ENCODE measurements at regions not wholly inside any gene's neighbourhood (a gene's known extent, or its start where the extent isn't known, plus 50 kb on each side); places are given as distances from the start of the nearest gene placed in this dataset.

- no peak overlapping the region for H3K4me3 Mint-ChIP-seq
Observed at GRCh38 chr11:116428638-116428975, 344.2 kb downstream of the BUD13 start.

DNA sequence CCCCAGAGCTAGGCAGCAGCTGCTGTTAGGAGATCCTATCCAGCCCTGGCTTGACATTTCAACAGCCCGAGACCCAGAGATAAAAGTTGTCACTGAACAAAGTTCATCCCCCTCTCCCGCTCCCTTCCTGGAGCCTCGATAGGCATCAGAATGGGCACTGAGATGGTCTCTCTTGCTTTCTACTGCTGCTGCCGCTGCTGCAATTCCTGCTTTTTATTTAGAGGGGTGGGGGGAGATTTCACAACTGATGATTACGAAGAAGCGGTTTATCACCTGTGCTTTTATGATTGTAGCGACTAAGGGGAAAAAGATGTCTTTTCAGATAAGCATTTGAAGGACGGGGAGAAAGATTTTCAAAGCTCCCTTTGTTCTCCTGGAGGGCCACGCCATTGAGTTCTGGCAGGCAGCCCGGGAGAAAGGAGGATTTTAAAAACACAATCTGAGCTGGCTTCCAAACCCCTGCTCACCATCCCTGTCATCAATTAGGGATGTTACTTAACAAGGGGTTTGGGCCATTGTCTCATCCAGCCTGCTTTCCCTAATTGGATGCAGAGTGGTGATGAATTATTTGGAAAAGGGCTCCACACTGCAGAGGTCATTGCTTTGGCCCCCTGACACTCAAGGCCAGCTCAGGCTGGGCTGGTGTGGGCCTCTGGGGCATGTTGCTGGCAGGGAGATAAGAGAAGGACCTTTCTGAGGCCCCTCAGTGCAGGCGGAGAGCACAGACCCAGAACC is 344.7 kb downstream of the BUD13 start:
- H3K27ac Mint-ChIP-seq = no peak overlapping the region

More at GRCh38 chr11:116428638-116428975, 344.2 kb downstream of the BUD13 start:
- H3K4me1 Mint-ChIP-seq (ENCODE audit: low read depth) = no peaks in the 10 kb centered on the region
- no peaks in the 10 kb centered on the region for H3K36me3 Mint-ChIP-seq (ENCODE audit: low read depth)
- H3K27me3 Mint-ChIP-seq = peaks cover 6% of the 10 kb centered on the region
- H3K27ac Mint-ChIP-seq = no peak overlapping the region
- no peaks in the 10 kb centered on the region for H3K9me3 Mint-ChIP-seq
- no peak for DNase-seq

GRCh38 chr11:116427337-116427902 is 345.4 kb downstream of the BUD13 start:
- no peaks in the 10 kb centered on the region for H3K4me1 Mint-ChIP-seq (ENCODE audit: low read depth)
- peaks cover 6% of the 10 kb centered on the region for H3K27me3 Mint-ChIP-seq
- no peaks in the 10 kb centered on the region for H3K36me3 Mint-ChIP-seq (ENCODE audit: low read depth)
- no peak overlapping the region for H3K4me3 Mint-ChIP-seq
- H3K27ac Mint-ChIP-seq = no peak overlapping the region
- no peaks in the 10 kb centered on the region for H3K9me3 Mint-ChIP-seq
- no peak for DNase-seq

More for the DNA sequence above, 344.7 kb downstream of the BUD13 start:
- DNase-seq = no peak
- H3K36me3 Mint-ChIP-seq (ENCODE audit: low read depth) = no peaks in the 10 kb centered on the region
- no peaks in the 10 kb centered on the region for H3K9me3 Mint-ChIP-seq
- no peak overlapping the region for H3K4me3 Mint-ChIP-seq
- H3K27me3 Mint-ChIP-seq = peaks cover 6% of the 10 kb centered on the region
- H3K4me1 Mint-ChIP-seq (ENCODE audit: low read depth) = no peaks in the 10 kb centered on the region

GRCh38 chr11:116426761-116427160 is 346.0 kb downstream of the BUD13 start:
- Mint-ChIP-seq H3K27ac (no peak overlapping the region), H3K27me3 (peaks cover 6% of the 10 kb centered on the region), H3K9me3 (no peaks in the 10 kb centered on the region), H3K36me3 (ENCODE audit: low read depth) (no peaks in the 10 kb centered on the region), H3K4me1 (ENCODE audit: low read depth) (no peaks in the 10 kb centered on the region), H3K4me3 (no peak overlapping the region)
- no peak for DNase-seq

DNA sequence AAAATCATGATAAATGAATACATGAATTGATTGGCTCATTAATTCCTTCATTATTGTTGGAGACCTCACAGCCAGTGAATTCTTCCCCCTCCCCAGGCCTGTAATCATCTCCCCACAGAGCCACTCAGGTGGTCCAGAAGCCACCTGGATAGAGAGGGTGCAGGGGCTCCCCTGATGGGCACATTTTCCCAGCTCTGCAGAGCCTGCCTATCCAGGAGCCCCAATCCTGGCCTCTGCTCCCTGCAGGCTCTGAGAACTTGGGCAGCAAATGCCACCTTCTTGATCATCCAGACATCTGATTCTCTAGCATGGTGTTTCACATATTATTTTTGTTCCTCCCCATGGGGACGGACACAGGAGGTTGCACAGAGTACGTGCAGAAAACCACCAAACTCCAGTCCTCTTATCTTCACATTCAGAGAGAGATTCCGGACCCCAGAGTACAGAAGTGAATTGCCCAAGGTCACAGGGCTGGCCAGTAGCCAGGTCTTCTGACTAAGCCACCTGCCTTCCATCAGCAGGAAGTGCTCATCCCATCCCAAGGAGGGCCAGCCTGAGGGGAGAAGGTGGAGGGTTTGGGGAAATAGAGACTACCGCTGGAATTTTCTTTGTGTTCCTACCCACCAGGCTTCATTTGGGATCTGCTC is 348.0 kb downstream of the BUD13 start:
- no peaks in the 10 kb centered on the region for H3K4me1 Mint-ChIP-seq (ENCODE audit: low read depth)
- DNase-seq = no peak
- no peaks in the 10 kb centered on the region for H3K36me3 Mint-ChIP-seq (ENCODE audit: low read depth)
- peaks cover 10% of the 10 kb centered on the region for H3K27me3 Mint-ChIP-seq
- no peaks in the 10 kb centered on the region for H3K9me3 Mint-ChIP-seq
- no peak overlapping the region for H3K27ac Mint-ChIP-seq
- H3K4me3 Mint-ChIP-seq = no peak overlapping the region

DNA sequence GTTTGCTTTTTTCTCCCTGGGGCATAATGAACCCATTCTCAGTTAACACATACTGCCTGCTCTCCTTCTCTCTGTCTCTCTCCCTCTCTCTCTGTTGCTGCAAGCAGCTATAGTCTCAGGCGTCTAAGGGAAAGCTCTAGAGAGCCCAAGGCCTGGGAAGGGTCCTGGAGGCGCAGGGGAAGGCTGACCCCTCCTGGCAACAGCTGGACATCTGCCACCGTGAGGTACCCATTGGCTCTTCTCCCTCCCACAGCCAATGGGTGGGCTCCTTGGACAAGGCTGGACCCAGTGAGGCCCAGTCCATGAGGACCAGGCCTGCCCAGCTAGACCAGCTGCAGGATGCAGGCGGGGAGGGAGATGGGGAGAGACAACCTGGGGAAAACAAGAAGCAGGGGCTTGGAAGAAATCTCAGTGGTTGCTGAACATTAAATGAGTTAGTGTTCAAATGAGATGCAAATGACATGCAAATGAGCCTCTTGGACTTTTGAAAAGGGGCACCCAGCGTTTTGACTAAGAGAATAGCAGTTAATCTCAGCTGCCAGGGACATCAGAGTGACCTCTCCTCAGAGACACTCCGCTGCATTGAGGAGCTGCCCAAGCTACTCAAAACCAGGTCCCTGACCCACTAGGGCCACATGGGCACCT is 349.7 kb downstream of the BUD13 start:
- Mint-ChIP-seq H3K9me3 (no peaks in the 10 kb centered on the region), H3K4me1 (ENCODE audit: low read depth) (no peaks in the 10 kb centered on the region), H3K27me3 (peaks cover 12% of the 10 kb centered on the region), H3K27ac (no peak overlapping the region), H3K4me3 (no peak overlapping the region), H3K36me3 (ENCODE audit: low read depth) (no peaks in the 10 kb centered on the region)
- no peak for DNase-seq

DNA sequence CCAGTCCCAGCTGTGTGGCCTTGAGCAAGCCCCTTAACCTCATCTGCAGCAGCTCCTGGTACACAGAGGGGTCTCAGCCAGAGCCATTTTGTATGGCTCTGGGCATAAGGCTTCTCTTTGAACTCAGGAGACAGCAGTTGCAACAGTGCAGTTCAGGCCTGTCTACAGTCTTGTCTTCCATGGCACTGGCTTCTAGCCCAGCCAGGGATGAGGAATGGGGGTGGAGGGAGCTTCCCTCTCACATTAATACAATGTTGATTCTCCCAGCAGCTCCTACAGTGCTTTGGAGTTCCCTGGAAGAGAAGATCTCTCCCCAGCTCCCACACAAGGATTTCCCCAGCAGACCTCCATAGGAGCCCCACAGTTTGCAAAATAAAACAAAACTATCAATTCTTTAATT is 350.2 kb downstream of the BUD13 start:
- H3K4me3 Mint-ChIP-seq = no peak overlapping the region
- H3K9me3 Mint-ChIP-seq = no peaks in the 10 kb centered on the region
- no peak for DNase-seq
- no peaks in the 10 kb centered on the region for H3K36me3 Mint-ChIP-seq (ENCODE audit: low read depth)
- peaks cover 10% of the 10 kb centered on the region for H3K27me3 Mint-ChIP-seq
- no peaks in the 10 kb centered on the region for H3K4me1 Mint-ChIP-seq (ENCODE audit: low read depth)
- H3K27ac Mint-ChIP-seq = no peak overlapping the region

- no peak for DNase-seq
- no peak overlapping the region for H3K27ac Mint-ChIP-seq
- H3K4me3 Mint-ChIP-seq = no peak overlapping the region
- peaks cover 10% of the 10 kb centered on the region for H3K27me3 Mint-ChIP-seq
- H3K4me1 Mint-ChIP-seq (ENCODE audit: low read depth) = no peaks in the 10 kb centered on the region
- H3K36me3 Mint-ChIP-seq (ENCODE audit: low read depth) = no peaks in the 10 kb centered on the region
- no peaks in the 10 kb centered on the region for H3K9me3 Mint-ChIP-seq
Observed at GRCh38 chr11:116421529-116422185, 351.1 kb downstream of the BUD13 start.

- no peaks in the 10 kb centered on the region for H3K4me1 Mint-ChIP-seq (ENCODE audit: low read depth)
Observed at GRCh38 chr11:116420770-116421528, 351.8 kb downstream of the BUD13 start.

GRCh38 chr11:116420030-116420429 is 352.8 kb downstream of the BUD13 start:
- no peak for DNase-seq
- no peaks in the 10 kb centered on the region for H3K9me3 Mint-ChIP-seq
- peaks cover 10% of the 10 kb centered on the region for H3K27me3 Mint-ChIP-seq
- no peaks in the 10 kb centered on the region for H3K36me3 Mint-ChIP-seq (ENCODE audit: low read depth)
- no peaks in the 10 kb centered on the region for H3K4me1 Mint-ChIP-seq (ENCODE audit: low read depth)
- no peak overlapping the region for H3K27ac Mint-ChIP-seq
- H3K4me3 Mint-ChIP-seq = no peak overlapping the region

More at GRCh38 chr11:116420770-116421528, 351.8 kb downstream of the BUD13 start:
- H3K36me3 Mint-ChIP-seq (ENCODE audit: low read depth) = no peaks in the 10 kb centered on the region
- H3K27ac Mint-ChIP-seq = no peak overlapping the region
- no peaks in the 10 kb centered on the region for H3K9me3 Mint-ChIP-seq
- no peak for DNase-seq
- no peak overlapping the region for H3K4me3 Mint-ChIP-seq
- H3K27me3 Mint-ChIP-seq = peaks cover 11% of the 10 kb centered on the region

- H3K4me1 Mint-ChIP-seq (ENCODE audit: low read depth) = no peaks in the 10 kb centered on the region
- no peak for DNase-seq
- no peak overlapping the region for H3K4me3 Mint-ChIP-seq
- H3K27ac Mint-ChIP-seq = no peak overlapping the region
- H3K9me3 Mint-ChIP-seq = no peaks in the 10 kb centered on the region
- H3K27me3 Mint-ChIP-seq = peaks cover 10% of the 10 kb centered on the region
- no peaks in the 10 kb centered on the region for H3K36me3 Mint-ChIP-seq (ENCODE audit: low read depth)
Observed at GRCh38 chr11:116418388-116419041, 354.3 kb downstream of the BUD13 start.

DNA sequence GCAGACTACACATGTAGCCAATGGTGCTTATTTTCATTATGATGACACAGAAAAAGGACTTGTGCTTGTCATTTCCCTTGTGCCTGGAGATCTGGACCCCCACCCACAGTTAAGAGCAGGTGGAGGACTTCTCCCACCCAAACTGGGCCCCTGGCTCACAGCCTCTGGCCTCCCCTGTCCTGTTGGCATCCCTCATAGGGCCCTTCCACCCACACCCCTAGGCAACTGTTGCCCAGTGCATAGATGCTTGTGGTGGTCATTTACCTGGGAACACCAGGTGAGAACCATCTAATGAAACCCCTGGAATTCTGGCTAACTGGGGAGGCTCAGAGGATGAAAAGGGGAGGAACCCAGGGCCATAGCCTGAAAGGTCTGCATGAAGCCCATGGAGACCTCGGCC is 355.9 kb downstream of the BUD13 start:
- no peak overlapping the region for H3K27ac Mint-ChIP-seq
- H3K9me3 Mint-ChIP-seq = no peaks in the 10 kb centered on the region
- no peaks in the 10 kb centered on the region for H3K4me1 Mint-ChIP-seq (ENCODE audit: low read depth)
- peaks cover 10% of the 10 kb centered on the region for H3K27me3 Mint-ChIP-seq
- H3K36me3 Mint-ChIP-seq (ENCODE audit: low read depth) = no peaks in the 10 kb centered on the region
- H3K4me3 Mint-ChIP-seq = no peak overlapping the region
- no peak for DNase-seq

DNA sequence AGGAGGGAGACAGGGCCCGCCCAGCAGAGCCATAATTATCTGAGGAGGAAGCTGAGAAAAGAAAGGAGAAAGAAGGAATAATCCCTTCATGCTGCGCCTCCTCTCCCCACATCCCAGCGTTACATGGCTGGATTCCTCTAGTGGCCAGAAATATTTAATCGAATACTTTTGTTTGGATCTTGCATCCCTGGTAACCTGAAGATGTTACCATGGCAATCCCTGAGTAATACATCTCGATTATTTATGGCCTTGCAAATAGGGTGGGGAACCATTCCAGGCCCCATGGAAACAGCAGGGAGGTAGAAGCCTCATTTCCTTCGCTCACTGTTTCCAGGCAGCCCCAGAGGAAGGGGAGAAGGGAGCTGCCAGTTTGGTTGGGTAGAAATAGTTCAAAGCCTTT is 357.7 kb downstream of the BUD13 start:
- no peak overlapping the region for H3K4me3 Mint-ChIP-seq
- no peak overlapping the region for H3K27ac Mint-ChIP-seq
- no peaks in the 10 kb centered on the region for H3K9me3 Mint-ChIP-seq
- peaks cover 7% of the 10 kb centered on the region for H3K27me3 Mint-ChIP-seq
- H3K4me1 Mint-ChIP-seq (ENCODE audit: low read depth) = no peaks in the 10 kb centered on the region
- H3K36me3 Mint-ChIP-seq (ENCODE audit: low read depth) = no peaks in the 10 kb centered on the region
- no peak for DNase-seq

Measured in activated T-cell treated with anti-CD3 and anti-CD28 coated beads, Interleukin-2, amount 50 U/mL, for 24 hours (primary cell).